DOHH2 (cell line): ENCODE measurements at regions not wholly inside any gene's neighbourhood (a gene's known extent, or its start where the extent isn't known, plus 50 kb on each side); places are given as distances from the start of the nearest gene placed in this dataset.

ENCODE experiments used
- H3F3A ChIP-seq: fragments of 200-600 bp; sonication (generic), shearing (Covaris generic); 2 replicates; pipeline ENCODE4 v1.6.0; 2016; ENCODE audit warnings: antibody characterized with exemption, mild to moderate bottlenecking; ENCODE audit not compliant: control insufficient read depth, insufficient read depth
- H3K27ac ChIP-seq: fragments of 200-600 bp; sonication (generic); 2 replicates; pipeline ENCODE4 v1.5.1; 2014; ENCODE audit warnings: low read depth, mild to moderate bottlenecking, low read length, moderate library complexity
- H3K27me3 ChIP-seq: fragments of 200-600 bp; sonication (generic); 2 replicates; pipeline ENCODE4 v1.6.1; 2014; ENCODE audit warnings: mild to moderate bottlenecking, low read length, mixed read lengths; ENCODE audit not compliant: control insufficient read depth
- H3K36me3 ChIP-seq: fragments of 200-600 bp; sonication (generic); 2 replicates; pipeline ENCODE4 v1.6.1; 2014; ENCODE audit warnings: mild to moderate bottlenecking, low read length, moderate library complexity, mixed read lengths; ENCODE audit not compliant: control insufficient read depth
- H3K4me1 ChIP-seq: fragments of 200-600 bp; sonication (generic); 2 replicates; pipeline ENCODE4 v1.6.1; 2014; ENCODE audit warnings: mild to moderate bottlenecking, low read length, mixed read lengths; ENCODE audit not compliant: control insufficient read depth
- H3K4me2 ChIP-seq: fragments of 200-600 bp; sonication (generic); 2 replicates; pipeline ENCODE4 v1.6.0; 2014; ENCODE audit warnings: mild to moderate bottlenecking, low read length, moderate library complexity
- H3K4me3 ChIP-seq: fragments of 200-600 bp; sonication (generic); 2 replicates; pipeline ENCODE4 v1.5.1; 2014; ENCODE audit warnings: mild to moderate bottlenecking, low read length, mixed read lengths
- H3K79me2 ChIP-seq: fragments of 200-600 bp; sonication (generic); 2 replicates; pipeline ENCODE4 v1.6.1; 2014; ENCODE audit warnings: mild to moderate bottlenecking, low read length, mixed read lengths; ENCODE audit not compliant: control insufficient read depth
- H3K9me2 ChIP-seq: fragments of 200-600 bp; sonication (generic); replicated peaks from 2 replicates; pipeline ENCODE4 v1.6.1; 2014; ENCODE audit warnings: mild to moderate bottlenecking, low read length, mixed read lengths; ENCODE audit not compliant: control insufficient read depth
- H3K9me3 ChIP-seq: fragments of 200-600 bp; sonication (generic); 2 replicates; pipeline ENCODE4 v1.6.1; 2014; ENCODE audit warnings: antibody characterized with exemption, low read length, mixed read lengths; ENCODE audit not compliant: control insufficient read depth, insufficient read depth
- H4K20me1 ChIP-seq: fragments of 200-600 bp; sonication (generic); 2 replicates; pipeline ENCODE4 v1.6.0; 2014; ENCODE audit warnings: low read depth, mild to moderate bottlenecking, antibody characterized with exemption, low read length, moderate library complexity; ENCODE audit not compliant: control insufficient read depth, insufficient read depth
- CTCF ChIP-seq: fragments of 200-600 bp; sonication (generic); IDR thresholded peaks from one replicate; pipeline ENCODE4 v1.5.1; 2014; ENCODE audit warnings: antibody characterized with exemption, mild to moderate bottlenecking, low read depth, low read length; ENCODE audit not compliant: poor library complexity, severe bottlenecking
- EZH2phosphoT487 ChIP-seq: fragments of 200-600 bp; sonication (generic); IDR thresholded peaks from 2 replicates; pipeline ENCODE4 v1.6.1; 2017; ENCODE audit warnings: borderline replicate concordance, mild to moderate bottlenecking, antibody characterized with exemption, low read length, moderate library complexity, mixed read lengths

GRCh38 chr12:84054811-84055210, 857.8 kb downstream of the SLC6A15 start:
- no peaks in the 10 kb centered on the region for H3K9me3 ChIP-seq
- no peaks in the 10 kb centered on the region for H3F3A ChIP-seq
- H3K4me2 ChIP-seq: no peak overlapping the region
- no peak overlapping the region for H3K27ac ChIP-seq
- TF ChIP-seq CTCF (no peak), EZH2phosphoT487 (no peak)
- no peaks in the 10 kb centered on the region for H3K27me3 ChIP-seq
- no peaks in the 10 kb centered on the region for H3K36me3 ChIP-seq
- no peaks in the 10 kb centered on the region for H3K4me1 ChIP-seq
- H4K20me1 ChIP-seq: no peaks in the 10 kb centered on the region
- H3K9me2 ChIP-seq: no peaks in the 10 kb centered on the region
- H3K4me3 ChIP-seq: no peak overlapping the region
- no peaks in the 10 kb centered on the region for H3K79me2 ChIP-seq

GRCh38 chr12:84047881-84048280, 864.7 kb downstream of the SLC6A15 start:
- Histone ChIP-seq H3K27me3 (no peaks in the 10 kb centered on the region), H3K36me3 (no peaks in the 10 kb centered on the region), H3K79me2 (no peaks in the 10 kb centered on the region), H3K9me2 (no peaks in the 10 kb centered on the region), H3K4me2 (no peak overlapping the region), H3K9me3 (no peaks in the 10 kb centered on the region), H3F3A (no peaks in the 10 kb centered on the region), H3K4me3 (no peak overlapping the region), H4K20me1 (no peaks in the 10 kb centered on the region), H3K4me1 (no peaks in the 10 kb centered on the region), H3K27ac (no peak overlapping the region)
- TF ChIP-seq EZH2phosphoT487: no peak

- no peak overlapping the region for H3K4me2 ChIP-seq
- no peaks in the 10 kb centered on the region for H3K36me3 ChIP-seq
- no peaks in the 10 kb centered on the region for H3K9me2 ChIP-seq
- no peaks in the 10 kb centered on the region for H3K9me3 ChIP-seq
- H3F3A ChIP-seq: no peaks in the 10 kb centered on the region
- H3K79me2 ChIP-seq: no peaks in the 10 kb centered on the region
- no peak overlapping the region for H3K4me3 ChIP-seq
- H3K27me3 ChIP-seq: no peaks in the 10 kb centered on the region
- no peaks in the 10 kb centered on the region for H3K4me1 ChIP-seq
- H3K27ac ChIP-seq: no peak overlapping the region
- no peaks in the 10 kb centered on the region for H4K20me1 ChIP-seq
- TF ChIP-seq CTCF (no peak), EZH2phosphoT487 (no peak)
These were observed 865.7 kb downstream of the SLC6A15 start for GRCh38 chr12:84046859-84047258.

GRCh38 chr12:84043355-84043754, 869.2 kb downstream of the SLC6A15 start:
- TF ChIP-seq EZH2phosphoT487 (no peak), CTCF (no peak)

More at GRCh38 chr12:84043355-84043754, 869.2 kb downstream of the SLC6A15 start:
- Histone ChIP-seq H4K20me1 (no peaks in the 10 kb centered on the region), H3K9me2 (no peaks in the 10 kb centered on the region), H3K79me2 (no peaks in the 10 kb centered on the region), H3F3A (no peaks in the 10 kb centered on the region), H3K36me3 (no peaks in the 10 kb centered on the region), H3K27ac (no peak overlapping the region), H3K4me2 (no peak overlapping the region), H3K4me1 (no peaks in the 10 kb centered on the region), H3K9me3 (no peaks in the 10 kb centered on the region), H3K4me3 (no peak overlapping the region), H3K27me3 (no peaks in the 10 kb centered on the region)
